ENCODE measurements at regions not wholly inside any gene's neighbourhood (a gene's known extent, or its start where the extent isn't known, plus 50 kb on each side); places are given as distances from the start of the nearest gene placed in this dataset.
A peak's percentile ranks its signal among the peaks of the same experiment; 100 is the strongest.
"Not testable (repeated sequence)": the region's sequence is repeated elsewhere in the genome, so short reads cannot be mapped to it uniquely, and the experiment has no call there.

- no peak overlapping the region for H3K4me3 ChIP-seq (ENCODE audit: low read depth, low read length)
- no peak for DNase-seq (ENCODE audit: low read depth)
Observed at GRCh38 chr11:106520146-106520912, 442.9 kb downstream of the AASDHPPT start.

- DNase-seq (ENCODE audit: low read depth) = no peak
- H3K4me3 ChIP-seq (ENCODE audit: low read depth, low read length) = no peak overlapping the region
Observed at GRCh38 chr11:106520920-106521319, 443.5 kb downstream of the AASDHPPT start.

GRCh38 chr11:106523171-106523570, 445.7 kb downstream of the AASDHPPT start:
- H3K4me3 ChIP-seq (ENCODE audit: low read depth, low read length) = no peak overlapping the region
- no peak for DNase-seq (ENCODE audit: low read depth)

GRCh38 chr11:106523921-106524320, 446.5 kb downstream of the AASDHPPT start:
- DNase-seq (ENCODE audit: low read depth) = no peak
- H3K4me3 ChIP-seq (ENCODE audit: low read depth, low read length) = no peak overlapping the region

GRCh38 chr11:106524436-106524835, 447.0 kb downstream of the AASDHPPT start:
- no peak overlapping the region for H3K4me3 ChIP-seq (ENCODE audit: low read depth, low read length)
- no peak for DNase-seq (ENCODE audit: low read depth)

GRCh38 chr11:106531648-106532047, 454.2 kb downstream of the AASDHPPT start:
- H3K4me3 ChIP-seq (ENCODE audit: low read depth, low read length); DNase-seq (ENCODE audit: low read depth): not testable (repeated sequence)

GRCh38 chr11:106533046-106533445, 455.6 kb downstream of the AASDHPPT start:
- no peak for DNase-seq (ENCODE audit: low read depth)
- no peak overlapping the region for H3K4me3 ChIP-seq (ENCODE audit: low read depth, low read length)

- no peak overlapping the region for H3K4me3 ChIP-seq (ENCODE audit: low read depth, low read length)
- no peak for DNase-seq (ENCODE audit: low read depth)
Observed at GRCh38 chr11:106540001-106540400, 462.5 kb downstream of the AASDHPPT start.

- H3K4me3 ChIP-seq (ENCODE audit: low read depth, low read length) = no peak overlapping the region
- DNase-seq (ENCODE audit: low read depth) = no peak
Observed at GRCh38 chr11:106548406-106548805, 469.9 kb downstream of the GUCY1A2 start.

GRCh38 chr11:106551744-106552673, 466.3 kb downstream of the GUCY1A2 start:
- no peak overlapping the region for H3K4me3 ChIP-seq (ENCODE audit: low read depth, low read length)
- no peak for DNase-seq (ENCODE audit: low read depth)

GRCh38 chr11:106552694-106553203, 465.5 kb downstream of the GUCY1A2 start:
- DNase-seq (ENCODE audit: low read depth) = no peak
- H3K4me3 ChIP-seq (ENCODE audit: low read depth, low read length) = no peak overlapping the region

- DNase-seq (ENCODE audit: low read depth) = no peak
- H3K4me3 ChIP-seq (ENCODE audit: low read depth, low read length) = no peak overlapping the region
Observed at GRCh38 chr11:106553304-106553703, 465.0 kb downstream of the GUCY1A2 start.

GRCh38 chr11:106555566-106556250, 462.6 kb downstream of the GUCY1A2 start:
- not testable (repeated sequence) for H3K4me3 ChIP-seq (ENCODE audit: low read depth, low read length); DNase-seq (ENCODE audit: low read depth)

GRCh38 chr11:106565326-106565725, 452.9 kb downstream of the GUCY1A2 start:
- no peak for DNase-seq (ENCODE audit: low read depth)
- H3K4me3 ChIP-seq (ENCODE audit: low read depth, low read length) = no peak overlapping the region

- DNase-seq (ENCODE audit: low read depth) = no peak
- no peak overlapping the region for H3K4me3 ChIP-seq (ENCODE audit: low read depth, low read length)
Observed at GRCh38 chr11:106568632-106569031, 449.6 kb downstream of the GUCY1A2 start.

GRCh38 chr11:106577384-106577783, 440.9 kb downstream of the GUCY1A2 start:
- not testable (repeated sequence) for DNase-seq (ENCODE audit: low read depth); H3K4me3 ChIP-seq (ENCODE audit: low read depth, low read length)

- H3K4me3 ChIP-seq (ENCODE audit: low read depth, low read length) = no peak overlapping the region
- peak; percentile 15 for DNase-seq (ENCODE audit: low read depth)
Observed at GRCh38 chr11:106581399-106581798, 436.9 kb downstream of the GUCY1A2 start.

GRCh38 chr11:106585061-106585460, 433.2 kb downstream of the GUCY1A2 start:
- H3K4me3 ChIP-seq (ENCODE audit: low read depth, low read length) = no peak overlapping the region
- DNase-seq (ENCODE audit: low read depth) = no peak

- no peak for DNase-seq (ENCODE audit: low read depth)
- H3K4me3 ChIP-seq (ENCODE audit: low read depth, low read length) = no peak overlapping the region
Observed at GRCh38 chr11:106594751-106595351, 423.4 kb downstream of the GUCY1A2 start.
